Mesenchymal stem cell (in vitro differentiated cells and primary cell): ENCODE measurements at regions not wholly inside any gene's neighbourhood (a gene's known extent, or its start where the extent isn't known, plus 50 kb on each side); places are given as distances from the start of the nearest gene placed in this dataset.
A peak's percentile ranks its signal among the peaks of the same experiment; 100 is the strongest.

Source experiments
- DNase-seq: peaks from one replicate; pipeline ENCODE4 v3.0.0-alpha.2; 2013
- H2AFZ ChIP-seq: one replicate; pipeline ENCODE4 v1.6.1; 2013; ENCODE audit warnings: low read depth, mild to moderate bottlenecking, control low read depth, inconsistent platforms, low read length, moderate library complexity
- H2AK5ac ChIP-seq: 2 replicates; pipeline ENCODE4 v1.6.1; 2013; ENCODE audit warnings: low read length, moderate library complexity, mild to moderate bottlenecking, inconsistent platforms; ENCODE audit not compliant: severe bottlenecking
- H2BK120ac ChIP-seq: one replicate; pipeline ENCODE4 v1.6.1; 2013; ENCODE audit warnings: low read depth, mild to moderate bottlenecking, inconsistent platforms, low read length, moderate library complexity
- H2BK12ac ChIP-seq, 2 experiments: one replicate each; pipeline ENCODE4 v1.6.1; 2013; ENCODE audit warnings: inconsistent platforms in 2 of 2, low read length in 2 of 2, mild to moderate bottlenecking in 2 of 2, moderate library complexity in 2 of 2, control low read depth in 1 of 2
- H2BK15ac ChIP-seq: one replicate; pipeline ENCODE4 v1.6.1; 2013; ENCODE audit warnings: mild to moderate bottlenecking, low read depth, inconsistent platforms; ENCODE audit not compliant: poor library complexity, severe bottlenecking
- H2BK5ac ChIP-seq: 2 replicates; pipeline ENCODE4 v1.6.1; 2013; ENCODE audit warnings: low read depth, mild to moderate bottlenecking, low read length, control low read depth, inconsistent platforms; ENCODE audit not compliant: poor library complexity, severe bottlenecking
- H3K14ac ChIP-seq, 2 experiments: one replicate each; pipeline ENCODE4 v1.6.1; 2013; ENCODE audit warnings: inconsistent platforms in 2 of 2, low read length in 2 of 2, control low read depth in 1 of 2, mild to moderate bottlenecking in 1 of 2, moderate library complexity in 1 of 2
- H3K18ac ChIP-seq, 2 experiments: one replicate each; pipeline ENCODE4 v1.6.1; 2013; ENCODE audit warnings: inconsistent platforms in 2 of 2, low read length in 2 of 2, control low read depth in 1 of 2, low read depth in 1 of 2, mild to moderate bottlenecking in 1 of 2
- H3K23ac ChIP-seq, 2 experiments: one replicate each; pipeline ENCODE4 v1.6.1; 2013; ENCODE audit warnings: inconsistent platforms in 2 of 2, low read length in 2 of 2, mild to moderate bottlenecking in 2 of 2, moderate library complexity in 2 of 2, control low read depth in 1 of 2
- H3K27ac ChIP-seq: 2 replicates; pipeline ENCODE4 v1.5.1; 2013; ENCODE audit warnings: mild to moderate bottlenecking, moderate library complexity, low read length, control low read depth, inconsistent platforms; ENCODE audit not compliant: poor library complexity, severe bottlenecking
- H3K27me3 ChIP-seq, 2 experiments: 2 replicates each; pipeline versions ENCODE4 v1.6.1 to v1.7.0; 2013; ENCODE audit warnings: low read length in 2 of 2, mild to moderate bottlenecking in 2 of 2, moderate library complexity in 2 of 2, control low read depth in 1 of 2, inconsistent platforms in 1 of 2; ENCODE audit not compliant: control insufficient read depth in 1 of 2, insufficient read depth in 1 of 2
- H3K36me3 ChIP-seq, 2 experiments: 2 replicates each; pipeline versions ENCODE4 v1.6.1 to v1.7.0; 2013; ENCODE audit warnings: low read length in 2 of 2, control low read depth in 1 of 2, inconsistent platforms in 1 of 2, low read depth in 1 of 2, mild to moderate bottlenecking in 1 of 2; ENCODE audit not compliant: insufficient read depth in 2 of 2, control insufficient read depth in 1 of 2
- H3K4ac ChIP-seq, 2 experiments: one replicate each; pipeline ENCODE4 v1.6.1; 2013; ENCODE audit warnings: inconsistent platforms in 2 of 2, low read length in 2 of 2, mild to moderate bottlenecking in 2 of 2, moderate library complexity in 2 of 2, control low read depth in 1 of 2, low read depth in 1 of 2
- H3K4me1 ChIP-seq: 2 replicates; pipeline ENCODE4 v1.6.1; 2013; ENCODE audit warnings: low read depth, low read length, control low read depth; ENCODE audit not compliant: control insufficient read depth, insufficient read depth
- H3K4me2 ChIP-seq: 2 replicates; pipeline ENCODE4 v1.6.1; 2013; ENCODE audit warnings: low read length, mild to moderate bottlenecking, inconsistent platforms; ENCODE audit not compliant: poor library complexity, severe bottlenecking
- H3K4me3 ChIP-seq, 2 experiments: 2 replicates each; pipeline versions ENCODE4 v1.5.1 to v1.7.0; 2013; ENCODE audit warnings: low read length in 2 of 2, mild to moderate bottlenecking in 2 of 2, control low read depth in 1 of 2, low read depth in 1 of 2; ENCODE audit not compliant: insufficient read depth in 1 of 2
- H3K79me1 ChIP-seq: replicated peaks from 2 replicates; pipeline ENCODE4 v1.6.1; 2013; ENCODE audit warnings: mild to moderate bottlenecking, control low read depth, low read length, inconsistent platforms; ENCODE audit not compliant: poor library complexity, severe bottlenecking
- H3K9ac ChIP-seq: 2 replicates; pipeline ENCODE4 v1.7.0; 2013; ENCODE audit warnings: mild to moderate bottlenecking, low read length, moderate library complexity
- H3K9me3 ChIP-seq: 2 replicates; pipeline ENCODE4 v1.7.0; 2013; ENCODE audit warnings: mild to moderate bottlenecking, low read length; ENCODE audit not compliant: control insufficient read depth
- H4K8ac ChIP-seq: one replicate; pipeline ENCODE4 v1.6.1; 2013; ENCODE audit warnings: inconsistent platforms, mild to moderate bottlenecking, low read length, moderate library complexity
- H4K91ac ChIP-seq: one replicate; pipeline ENCODE4 v1.6.1; 2013; ENCODE audit warnings: mild to moderate bottlenecking, low read length, inconsistent platforms
- WGBS: methylation state at CpG from one replicate; pipeline ENCODE4 v1.1.7; 2013; ENCODE audit warnings: mixed read lengths; 5-methylcytosine and 5-hydroxymethylcytosine counted together

DNA sequence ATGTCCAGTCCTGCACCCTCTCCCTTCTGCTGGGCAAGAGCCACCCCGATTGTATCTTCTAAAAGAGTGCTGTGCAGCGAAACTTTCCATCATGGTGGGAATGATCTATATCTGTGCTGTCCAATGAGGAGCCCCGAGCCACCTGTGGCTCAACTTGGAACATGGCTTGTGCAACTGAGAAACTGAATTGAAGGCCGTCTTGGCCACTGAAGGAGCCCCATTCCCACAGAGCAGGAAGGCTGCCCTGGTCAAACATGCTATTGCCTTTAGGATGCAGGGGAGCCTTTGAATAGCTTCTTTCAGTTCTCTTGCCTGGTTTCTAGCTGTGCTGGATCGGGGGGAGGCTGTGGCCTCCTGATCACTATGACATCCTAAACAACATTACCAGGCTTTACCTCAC, 427.6 kb downstream of the SETD4 start:
- no peak overlapping the region for H2BK120ac ChIP-seq
- no peak overlapping the region for H4K8ac ChIP-seq
- no peaks in the 10 kb centered on the region for H3K9me3 ChIP-seq
- no peak overlapping the region for H2BK12ac ChIP-seq
- DNase-seq = no peak
- H3K79me1 ChIP-seq = no peaks in the 10 kb centered on the region
- H3K9ac ChIP-seq = no peak overlapping the region
- H3K36me3 ChIP-seq = no peaks in the 10 kb centered on the region
- H2BK5ac ChIP-seq = no peak overlapping the region
- no peak overlapping the region for H3K4me2 ChIP-seq
- no peaks in the 10 kb centered on the region for H3K27me3 ChIP-seq
- H2AK5ac ChIP-seq = no peak overlapping the region
- H3K4me1 ChIP-seq = peaks cover 2% of the 10 kb centered on the region
- H3K18ac ChIP-seq = no peak overlapping the region
- no peak overlapping the region for H2BK15ac ChIP-seq
- H3K23ac ChIP-seq = no peak overlapping the region
- H3K4me3 ChIP-seq = no peak overlapping the region
- WGBS = 98% methylated on average over 5 of the region's 5 CpGs
- no peak overlapping the region for H2AFZ ChIP-seq
- no peak overlapping the region for H4K91ac ChIP-seq
- H3K14ac ChIP-seq = no peak overlapping the region
- no peak overlapping the region for H3K27ac ChIP-seq
- no peak overlapping the region for H3K4ac ChIP-seq

GRCh38 chr21:35628316-35628715, 432.0 kb downstream of the SETD4 start:
- H3K9ac ChIP-seq = no peak overlapping the region
- H3K4me3 ChIP-seq = no peak overlapping the region
- no peak overlapping the region for H3K23ac ChIP-seq
- peaks cover 2% of the 10 kb centered on the region for H3K4me1 ChIP-seq
- no peak overlapping the region for H2AFZ ChIP-seq
- no peaks in the 10 kb centered on the region for H3K9me3 ChIP-seq
- no peaks in the 10 kb centered on the region for H3K36me3 ChIP-seq
- no peak overlapping the region for H4K91ac ChIP-seq
- no peak overlapping the region for H4K8ac ChIP-seq
- H3K27ac ChIP-seq = no peak overlapping the region
- no peak overlapping the region for H3K18ac ChIP-seq
- no peaks in the 10 kb centered on the region for H3K79me1 ChIP-seq
- no peak overlapping the region for H3K14ac ChIP-seq
- 41% methylated on average over 3 of the region's 3 CpGs for WGBS
- no peak overlapping the region for H2AK5ac ChIP-seq
- H3K27me3 ChIP-seq = no peaks in the 10 kb centered on the region
- DNase-seq = peak; percentile 18
- H2BK5ac ChIP-seq = no peak overlapping the region
- no peak overlapping the region for H3K4me2 ChIP-seq
- H2BK120ac ChIP-seq = no peak overlapping the region
- H3K4ac ChIP-seq = no peak overlapping the region
- no peak overlapping the region for H2BK15ac ChIP-seq
- no peak overlapping the region for H2BK12ac ChIP-seq

- no peak overlapping the region for H3K14ac ChIP-seq
- no peak overlapping the region for H3K4me3 ChIP-seq
- H2BK15ac ChIP-seq = no peak overlapping the region
- DNase-seq = no peak
- no peak overlapping the region for H3K18ac ChIP-seq
- H3K27ac ChIP-seq = no peak overlapping the region
- H2BK120ac ChIP-seq = no peak overlapping the region
- H3K4ac ChIP-seq = no peak overlapping the region
- no peak overlapping the region for H3K9ac ChIP-seq
- WGBS = 95% methylated on average over 1 of the region's 4 CpGs
- no peaks in the 10 kb centered on the region for H3K9me3 ChIP-seq
- H3K36me3 ChIP-seq = no peaks in the 10 kb centered on the region
- no peaks in the 10 kb centered on the region for H3K27me3 ChIP-seq
- no peak overlapping the region for H2AK5ac ChIP-seq
- H3K4me1 ChIP-seq = peaks cover 2% of the 10 kb centered on the region
- no peak overlapping the region for H2BK12ac ChIP-seq
- H2BK5ac ChIP-seq = no peak overlapping the region
- no peak overlapping the region for H2AFZ ChIP-seq
- H4K8ac ChIP-seq = no peak overlapping the region
- no peaks in the 10 kb centered on the region for H3K79me1 ChIP-seq
- no peak overlapping the region for H3K23ac ChIP-seq
- no peak overlapping the region for H3K4me2 ChIP-seq
- H4K91ac ChIP-seq = no peak overlapping the region
Measured at GRCh38 chr21:35627462-35627861, 432.9 kb downstream of the SETD4 start.

DNA sequence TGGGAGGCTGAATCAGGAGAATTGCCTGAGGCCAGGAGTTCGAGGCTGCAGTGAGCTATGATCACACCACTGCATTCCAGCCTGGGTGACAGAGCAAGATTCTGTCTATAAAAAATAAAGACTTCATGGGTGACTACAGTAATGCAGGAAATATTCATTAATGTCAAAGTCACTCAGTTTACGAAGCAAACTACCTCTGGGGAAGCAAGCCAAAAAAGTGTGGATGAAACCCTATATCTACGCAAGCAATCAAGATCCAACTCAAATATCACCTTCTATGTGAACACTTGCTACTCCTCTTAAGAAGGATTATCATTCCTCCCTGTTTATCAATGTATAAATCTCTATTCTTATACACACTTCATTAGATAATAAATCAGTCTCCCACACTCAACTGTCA, 434.8 kb downstream of the SETD4 start:
- Histone ChIP-seq H3K14ac (no peak overlapping the region), H2BK120ac (no peak overlapping the region), H2BK12ac (no peak overlapping the region), H3K23ac (no peak overlapping the region), H3K4ac (no peak overlapping the region), H3K18ac (no peak overlapping the region), H2AFZ (no peak overlapping the region), H3K4me1 (peaks cover 2% of the 10 kb centered on the region), H3K79me1 (no peaks in the 10 kb centered on the region), H4K91ac (no peak overlapping the region), H3K4me2 (no peak overlapping the region), H2BK15ac (no peak overlapping the region), H3K36me3 (no peaks in the 10 kb centered on the region), H2AK5ac (no peak overlapping the region), H2BK5ac (no peak overlapping the region), H4K8ac (no peak overlapping the region), H3K9ac (no peak overlapping the region), H3K27me3 (no peaks in the 10 kb centered on the region), H3K4me3 (no peak overlapping the region), H3K27ac (no peak overlapping the region), H3K9me3 (no peaks in the 10 kb centered on the region)
- WGBS = 84% methylated on average over 3 of the region's 3 CpGs
- no peak for DNase-seq
